ENCODE measurements at regions not wholly inside any gene's neighbourhood (a gene's known extent, or its start where the extent isn't known, plus 50 kb on each side); places are given as distances from the start of the nearest gene placed in this dataset.

- DNase-seq: no peak
Observed at GRCh38 chr3:90253131-90253530, 1145.7 kb downstream of the EPHA3 start.

- DNase-seq: no peak
Observed at GRCh38 chr3:90261481-90262433, 1154.3 kb downstream of the EPHA3 start.

Data from DMS53 (cell line).